ENCODE measurements at regions not wholly inside any gene's neighbourhood (a gene's known extent, or its start where the extent isn't known, plus 50 kb on each side); places are given as distances from the start of the nearest gene placed in this dataset.

GRCh38 chr5:175098301-175098700 is 345.7 kb downstream of the DRD1 start:
- intact Hi-C loops (cut with DNase I), result no loop called here
- no peak for ATAC-seq
- DNase-seq (ENCODE audit: missing footprints), result no peak

DNA sequence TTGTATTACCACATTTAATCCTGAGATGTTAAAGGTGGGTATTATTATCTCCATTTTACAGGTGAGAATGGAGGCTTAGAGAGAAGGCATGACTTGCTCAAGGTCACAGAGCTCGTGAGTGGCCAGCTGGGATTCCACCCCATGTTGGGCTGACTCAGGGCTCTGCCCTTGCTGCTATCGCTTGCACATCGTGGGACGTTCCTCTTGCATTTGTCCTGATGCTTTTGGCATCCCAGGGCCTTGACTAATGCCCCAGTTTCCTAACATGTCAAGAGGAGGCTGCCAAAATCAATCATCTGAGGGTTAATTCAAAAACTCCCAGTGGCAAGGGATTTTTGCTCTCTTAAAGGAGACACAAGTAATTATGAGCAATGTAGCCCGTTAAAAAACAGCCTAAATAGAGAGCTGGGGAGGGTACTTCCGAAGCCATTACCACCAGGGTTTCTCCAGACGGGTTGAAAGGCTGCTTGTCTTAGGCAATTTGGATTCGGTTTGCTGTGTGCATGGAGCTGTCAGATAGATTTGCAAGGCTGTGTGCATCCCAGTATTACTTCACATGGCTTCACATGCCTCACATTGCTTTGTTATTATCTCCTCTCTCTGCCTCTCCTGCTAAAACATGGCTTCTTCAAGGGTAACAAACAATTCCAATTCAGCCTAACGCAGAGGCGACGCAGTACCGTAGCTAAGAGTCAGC is 347.4 kb downstream of the DRD1 start:
- ATAC-seq, result no peak
- intact Hi-C loops (cut with DNase I), result no loop called here
- DNase-seq (ENCODE audit: missing footprints), result no peak

GRCh38 chr5:175094461-175094860 is 349.5 kb downstream of the DRD1 start:
- DNase-seq (ENCODE audit: missing footprints) (no peak), ATAC-seq (no peak)
- intact Hi-C loops (cut with DNase I), result no loop called here

DNA sequence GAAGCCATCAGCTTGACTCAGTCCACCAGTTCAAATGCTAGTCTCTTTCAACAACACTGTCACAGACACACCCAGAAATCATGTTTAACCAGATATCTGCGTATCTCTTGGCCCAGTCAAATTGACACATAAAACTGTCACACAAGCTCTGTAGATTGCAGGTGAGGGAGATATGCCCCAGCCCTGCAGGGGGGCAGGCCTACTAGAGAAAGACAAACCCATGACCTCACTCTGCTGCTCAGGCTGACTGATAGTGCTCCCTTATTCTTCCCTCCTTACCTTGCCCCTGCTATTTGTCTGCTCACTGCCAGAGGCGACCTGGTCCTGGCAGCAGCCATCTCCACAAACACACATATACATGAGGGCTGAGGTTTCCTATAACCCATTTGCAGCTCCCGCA is 351.3 kb downstream of the DRD1 start:
- DNase-seq (ENCODE audit: missing footprints) (no peak), ATAC-seq (no peak)
- intact Hi-C loops (cut with DNase I), result no loop called here

DNA sequence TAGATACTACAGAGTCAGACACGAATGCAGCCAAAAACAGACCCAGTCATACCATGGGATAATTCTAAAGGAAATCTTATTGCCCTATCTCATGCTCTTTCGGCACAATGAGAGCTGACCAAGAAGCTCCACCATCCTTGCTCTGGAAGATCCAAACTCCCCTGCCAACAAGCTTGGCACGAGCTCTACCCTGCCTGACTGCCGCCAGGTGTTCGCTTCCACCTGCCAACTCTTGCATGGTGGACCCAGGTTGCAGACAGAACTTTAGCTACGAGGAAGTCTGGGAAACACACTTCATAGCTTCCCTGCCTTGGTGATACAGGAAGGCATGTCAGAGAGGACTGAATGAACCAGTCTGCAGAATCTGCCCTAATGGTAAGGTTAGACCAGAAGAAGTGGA is 355.0 kb downstream of the DRD1 start:
- no peak for ATAC-seq
- no peak for DNase-seq (ENCODE audit: missing footprints)
- intact Hi-C loops (cut with DNase I), result no loop called here

- DNase-seq (ENCODE audit: missing footprints) (no peak), ATAC-seq (no peak)
- intact Hi-C loops (cut with DNase I), result no loop called here
Observed at GRCh38 chr5:175082866-175083590, 358.6 kb downstream of the MSX2 start.

GRCh38 chr5:175082346-175082745 is 358.0 kb downstream of the MSX2 start:
- intact Hi-C loops (cut with DNase I), result no loop called here
- ATAC-seq (no peak), DNase-seq (ENCODE audit: missing footprints) (no peak)

GRCh38 chr5:175079707-175080106 is 355.3 kb downstream of the MSX2 start:
- DNase-seq (ENCODE audit: missing footprints) (no peak), ATAC-seq (no peak)
- intact Hi-C loops (cut with DNase I), result no loop called here

GRCh38 chr5:175070283-175070682 is 345.9 kb downstream of the MSX2 start:
- intact Hi-C loops (cut with DNase I), result no loop called here
- ATAC-seq (no peak), DNase-seq (ENCODE audit: missing footprints) (no peak)

DNA sequence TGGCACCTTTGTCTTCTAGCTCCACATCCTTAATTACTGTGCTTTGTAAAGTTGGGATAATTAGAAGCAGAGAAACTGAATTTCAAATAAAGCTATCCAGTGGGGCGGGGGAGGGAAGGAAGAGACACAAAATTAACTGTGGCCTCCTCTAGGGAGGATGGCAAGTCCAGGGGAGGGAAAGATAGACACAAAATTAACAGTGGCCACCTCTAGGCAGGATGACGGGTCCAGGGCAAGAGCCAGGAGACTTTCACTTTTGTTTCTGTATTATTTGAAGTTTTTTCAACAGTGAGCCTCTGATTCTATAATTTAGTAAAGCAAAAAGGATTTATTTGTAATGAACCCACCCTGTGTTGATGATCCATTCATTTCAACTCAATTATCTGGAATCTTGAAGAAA is 335.9 kb downstream of the MSX2 start:
- no peak for ATAC-seq
- no peak for DNase-seq (ENCODE audit: missing footprints)
- intact Hi-C loops (cut with DNase I), result no loop called here

- intact Hi-C loops (cut with DNase I), result no loop called here
- DNase-seq (ENCODE audit: missing footprints) (peak; percentile 78), ATAC-seq (peak; percentile 57)
Observed at GRCh38 chr5:175059687-175060211, 335.4 kb downstream of the MSX2 start.

GRCh38 chr5:175056831-175057230 is 332.4 kb downstream of the MSX2 start:
- ATAC-seq, result no peak
- DNase-seq (ENCODE audit: missing footprints), result no peak
- intact Hi-C loops (cut with DNase I), result no loop called here

GRCh38 chr5:175054243-175054642 is 329.9 kb downstream of the MSX2 start:
- ATAC-seq, result no peak
- intact Hi-C loops (cut with DNase I), result no loop called here
- DNase-seq (ENCODE audit: missing footprints), result no peak

DNA sequence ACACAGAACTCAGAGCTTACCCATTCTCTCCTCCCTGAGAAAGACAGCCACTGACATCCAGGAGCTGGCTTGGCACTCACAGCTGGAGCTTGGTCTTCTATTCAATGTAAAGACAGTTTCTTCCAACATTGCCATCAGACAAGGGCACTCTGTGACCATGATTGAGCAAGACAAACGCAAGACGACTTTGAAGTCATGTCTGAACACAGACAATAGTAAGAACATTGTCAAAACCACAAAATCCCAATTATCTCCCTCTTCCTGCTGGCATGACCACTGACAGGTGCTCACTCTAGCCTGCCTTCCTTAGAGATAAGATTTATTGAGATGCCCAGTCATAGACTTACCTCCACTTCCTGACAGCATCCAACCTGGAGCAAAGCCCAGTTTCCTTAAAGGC is 328.0 kb downstream of the MSX2 start:
- no peak for ATAC-seq
- intact Hi-C loops (cut with DNase I), result no loop called here
- DNase-seq (ENCODE audit: missing footprints), result no peak

DNA sequence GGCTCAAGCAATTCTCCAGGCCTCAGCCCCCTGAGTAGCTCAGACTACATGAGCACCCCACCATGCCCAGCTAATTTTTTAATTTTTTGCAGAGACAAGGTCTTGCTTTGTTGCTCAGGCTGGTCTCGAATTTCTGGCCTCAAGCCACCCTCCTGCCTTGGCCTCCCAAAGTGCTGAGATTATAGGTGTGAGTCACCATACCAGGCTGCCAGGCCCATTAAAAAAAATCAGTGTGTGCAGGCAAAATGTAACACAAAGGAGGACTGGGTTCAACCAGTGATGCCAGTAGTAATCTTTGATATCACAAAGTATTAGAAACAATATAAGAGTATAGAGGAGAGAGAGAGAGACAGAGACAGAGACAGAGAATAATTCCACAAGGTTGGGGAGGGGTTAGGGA is 322.7 kb downstream of the MSX2 start:
- ATAC-seq, result no peak
- no peak for DNase-seq (ENCODE audit: missing footprints)

DNA sequence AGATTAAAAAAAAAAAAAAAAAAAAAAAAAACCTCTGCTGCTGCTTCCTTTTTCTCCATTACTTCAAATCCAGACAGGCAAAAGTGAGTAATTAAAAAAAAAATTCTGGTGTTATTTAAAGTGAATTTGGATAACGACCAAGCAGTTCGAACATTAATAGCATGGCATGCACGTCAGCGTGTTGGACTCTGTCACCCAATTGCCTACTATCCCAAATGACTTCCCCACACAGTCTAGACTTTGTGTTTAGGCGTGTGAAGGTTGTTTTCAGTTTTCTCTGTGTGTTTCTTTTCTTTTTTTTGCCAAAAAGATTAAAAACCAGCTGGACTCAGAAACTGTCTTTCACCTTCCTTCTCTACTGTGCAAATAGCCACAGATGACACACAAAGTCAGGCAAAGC is 321.4 kb downstream of the MSX2 start:
- intact Hi-C loops (cut with DNase I), result no loop called here
- ATAC-seq, result no peak
- DNase-seq (ENCODE audit: missing footprints), result no peak

More for the DNA sequence above, 322.7 kb downstream of the MSX2 start:
- intact Hi-C loops (cut with DNase I), result no loop called here

DNA sequence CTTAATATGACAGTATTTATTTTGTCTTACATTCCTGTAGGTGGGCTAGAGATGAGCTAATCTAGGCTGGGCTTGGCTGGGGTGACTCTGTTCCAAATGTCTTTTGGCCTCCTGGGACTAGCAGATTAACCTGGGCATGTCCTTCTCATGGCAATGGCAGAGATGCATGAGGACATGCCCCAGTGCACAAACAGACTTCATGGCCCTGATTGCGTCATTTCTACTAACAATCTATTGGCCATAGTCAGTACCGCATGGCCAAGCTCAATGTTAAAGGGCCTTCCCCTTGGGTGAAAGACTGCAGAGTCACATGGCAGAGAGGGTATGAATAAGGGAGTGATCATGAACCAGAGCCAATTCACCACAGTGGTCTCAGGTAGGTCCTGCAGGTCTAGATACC is 313.4 kb downstream of the MSX2 start:
- intact Hi-C loops (cut with DNase I), result no loop called here
- no peak for ATAC-seq
- no peak for DNase-seq (ENCODE audit: missing footprints)

- ATAC-seq (no peak), DNase-seq (ENCODE audit: missing footprints) (no peak)
- intact Hi-C loops (cut with DNase I), result no loop called here
Observed at GRCh38 chr5:175035882-175036533, 311.6 kb downstream of the MSX2 start.

DNA sequence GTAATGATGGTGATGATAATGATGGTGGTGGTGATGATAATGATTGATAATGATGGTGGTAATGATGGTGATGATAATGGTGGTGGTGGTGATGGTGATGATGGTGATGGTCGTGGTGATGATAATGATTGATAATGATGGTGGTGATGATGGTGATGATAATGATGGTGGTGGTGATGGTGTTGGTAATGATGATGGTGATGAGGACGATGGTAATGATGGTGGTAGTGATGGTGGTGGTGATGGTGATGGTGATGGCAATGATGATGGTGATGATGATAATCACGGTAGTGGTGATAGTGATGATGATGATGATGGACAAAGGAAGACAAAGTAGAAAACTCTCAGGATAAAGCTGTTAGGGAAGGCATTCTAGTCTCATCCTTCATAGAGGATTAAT is 310.5 kb downstream of the MSX2 start:
- no peak for DNase-seq (ENCODE audit: missing footprints)
- no peak for ATAC-seq
- intact Hi-C loops (cut with DNase I), result no loop called here

DNA sequence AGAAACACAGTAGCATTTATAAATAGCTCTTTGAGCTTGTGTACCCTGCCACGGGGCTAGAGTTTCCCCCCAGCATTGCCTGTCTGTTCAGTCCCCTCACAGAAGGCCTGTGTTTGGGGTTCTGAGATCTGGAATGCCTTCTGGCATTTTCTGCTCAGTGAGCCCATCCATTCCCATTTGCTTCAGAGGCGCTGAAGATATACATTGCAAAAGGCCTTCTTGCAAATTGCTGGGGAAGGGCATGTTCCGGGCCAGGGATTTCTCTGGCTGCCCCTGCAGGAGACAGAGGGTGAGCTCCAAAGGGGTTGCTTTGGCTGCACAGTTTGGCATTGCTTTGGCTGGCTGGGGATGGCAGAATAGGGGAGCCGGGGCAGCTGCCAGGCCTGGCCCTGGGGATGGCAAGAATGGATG is 308.4 kb downstream of the MSX2 start:
- intact Hi-C loops (cut with DNase I), result no loop called here
- no peak for DNase-seq (ENCODE audit: missing footprints)

More for the DNA sequence above, 308.4 kb downstream of the MSX2 start:
- ATAC-seq, result no peak

Measured in Right ventricle myocardium inferior (tissue), 1 donor.